GM18907 (cell line): ENCODE measurements at regions not wholly inside any gene's neighbourhood (a gene's known extent, or its start where the extent isn't known, plus 50 kb on each side); places are given as distances from the start of the nearest gene placed in this dataset.

Source experiments
- ATAC-seq: cut with Tn5 transposase; IDR thresholded peaks from one replicate; pipeline ENCODE4 v1.9.1; 2021; ENCODE audit warnings: mild to moderate bottlenecking, moderate library complexity; ENCODE audit not compliant: unreplicated experiment

DNA sequence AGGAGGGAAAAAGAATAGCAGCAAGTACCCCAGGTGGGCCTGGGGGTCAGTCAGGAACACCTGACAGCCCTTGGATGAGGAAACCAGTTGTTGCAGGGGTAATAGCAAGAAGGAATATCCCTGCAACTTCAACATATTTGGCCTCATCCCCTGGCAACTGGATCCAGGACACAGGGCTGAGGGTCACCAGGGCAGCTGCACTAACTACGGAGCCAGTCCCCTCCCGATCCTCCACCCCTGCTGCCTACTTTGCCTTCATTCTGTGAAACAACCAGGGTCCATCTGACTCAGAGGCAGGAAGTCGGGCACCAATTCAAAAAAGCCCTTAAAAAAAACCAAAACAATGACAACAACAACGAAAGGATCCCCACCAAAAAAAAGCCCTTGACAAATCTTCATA, 52.9 kb downstream of the FRMPD3 start:
- no peak for ATAC-seq

DNA sequence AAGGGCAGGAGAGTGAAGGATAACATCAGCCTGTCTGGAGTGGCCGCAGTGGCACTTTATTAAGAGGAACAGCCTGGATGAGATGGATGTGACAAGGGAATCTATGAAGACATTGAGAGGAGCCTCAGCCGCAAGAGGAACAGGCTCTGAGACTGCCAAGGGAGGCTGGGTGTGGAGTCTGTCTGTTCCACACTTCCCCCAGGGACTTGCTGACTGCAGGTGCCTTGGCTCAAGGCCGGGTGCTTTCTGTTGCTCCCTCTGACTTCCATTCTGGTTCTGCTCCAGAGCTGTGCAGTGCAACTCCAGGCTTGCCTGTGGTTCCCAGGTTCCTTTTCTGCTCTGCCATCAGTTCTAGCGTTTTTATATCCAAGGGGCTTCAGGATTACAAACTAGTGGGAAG, 54.6 kb downstream of the FRMPD3 start:
- no peak for ATAC-seq

GRCh38 chrX:107505223-107505622, 55.8 kb downstream of the FRMPD3 start:
- no peak for ATAC-seq

GRCh38 chrX:107506596-107507031, 57.2 kb downstream of the FRMPD3 start:
- ATAC-seq = no peak

DNA sequence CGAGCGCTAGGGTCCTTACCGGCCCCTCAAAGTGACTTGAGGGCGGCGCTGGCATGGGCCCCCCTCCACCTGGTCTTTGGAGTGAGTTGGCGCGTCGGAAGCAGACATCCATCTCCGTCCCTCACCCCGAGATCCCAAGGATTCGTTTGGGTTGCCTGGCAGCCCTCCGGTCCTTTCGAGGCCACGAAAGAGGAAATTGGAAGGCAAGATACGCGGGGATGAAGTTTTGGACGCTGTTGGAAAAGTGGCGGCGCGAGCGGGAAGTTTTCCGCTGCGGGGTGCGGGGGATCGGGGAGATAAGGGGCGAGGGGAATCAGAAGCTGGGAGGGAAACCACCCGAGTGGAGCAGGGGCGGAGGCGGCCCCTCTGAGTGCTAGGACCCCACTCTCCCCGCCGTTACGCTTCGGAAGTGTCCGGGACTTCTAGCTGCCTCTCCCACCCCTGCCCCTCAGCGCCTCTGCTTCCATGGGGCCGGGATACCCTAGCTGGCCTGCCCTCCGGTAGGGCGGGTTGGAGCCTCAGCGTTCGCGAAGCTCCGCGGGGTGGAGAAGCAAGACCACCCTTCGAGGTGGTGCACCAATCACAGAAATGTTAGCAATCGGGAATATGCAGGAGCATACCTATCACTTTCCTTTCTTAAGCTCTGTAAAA, 57.8 kb downstream of the FRMPD3 start:
- ATAC-seq = no peak

- ATAC-seq = no peak
These were observed 58.3 kb downstream of the FRMPD3 start for GRCh38 chrX:107507744-107508117.

- no peak for ATAC-seq
These were observed 59.5 kb downstream of the FRMPD3 start for GRCh38 chrX:107508925-107509324.

DNA sequence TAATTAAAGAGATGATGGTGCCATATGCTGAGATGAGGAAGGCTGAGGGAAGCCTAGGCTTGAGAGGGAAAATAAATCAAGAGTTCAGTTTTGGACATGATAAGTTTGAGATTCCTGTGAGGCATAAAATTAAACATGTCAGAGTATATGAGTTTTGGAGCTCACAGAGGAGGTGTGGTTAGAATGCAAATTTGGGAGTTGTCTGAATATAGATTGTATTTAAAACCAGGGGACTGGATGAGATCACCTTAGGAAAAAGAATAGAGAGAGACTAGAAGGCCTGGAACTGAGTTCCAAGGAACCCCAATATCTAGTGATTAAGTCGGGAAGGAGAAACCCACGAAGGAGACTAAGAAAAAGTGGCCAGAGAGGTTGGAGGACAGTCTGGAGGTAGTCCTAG, 65.5 kb downstream of the FRMPD3 start:
- ATAC-seq = no peak

DNA sequence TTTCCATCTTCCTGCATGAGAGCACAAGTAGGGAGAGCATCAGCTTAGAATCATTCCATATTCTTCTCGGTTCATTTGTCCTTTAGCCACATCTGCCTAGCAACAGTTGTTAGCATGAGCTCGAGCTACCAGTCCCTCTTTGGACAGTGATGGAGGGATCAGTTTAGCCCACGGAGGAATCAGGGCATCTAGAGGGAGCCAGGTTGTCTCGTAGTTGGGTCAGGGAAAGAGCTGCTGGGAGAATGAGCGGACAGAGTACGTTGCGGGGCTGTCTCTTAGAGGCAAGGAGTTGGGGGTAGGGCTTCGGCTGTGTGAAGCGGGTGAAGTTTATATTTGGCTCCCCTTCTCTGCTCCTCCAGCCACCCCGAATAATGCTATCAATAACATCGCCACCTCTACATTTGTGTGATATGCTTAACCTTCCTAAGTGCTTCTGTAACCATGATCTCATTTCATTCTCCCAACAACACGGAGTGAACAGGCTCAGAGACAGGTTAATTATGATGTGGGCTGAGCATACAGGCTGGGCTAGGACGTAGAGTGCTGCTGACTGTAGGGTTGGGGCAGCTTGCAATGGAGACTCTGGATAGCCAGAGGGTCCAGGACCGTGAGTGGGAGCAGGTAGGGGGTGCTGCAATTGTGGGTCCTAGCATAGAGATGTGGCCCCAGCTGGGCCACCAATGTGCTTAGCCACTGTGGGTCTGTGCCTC, 72.6 kb downstream of the FRMPD3 start:
- ATAC-seq = no peak

- no peak for ATAC-seq
These were observed 73.4 kb downstream of the FRMPD3 start for GRCh38 chrX:107522901-107523300.

DNA sequence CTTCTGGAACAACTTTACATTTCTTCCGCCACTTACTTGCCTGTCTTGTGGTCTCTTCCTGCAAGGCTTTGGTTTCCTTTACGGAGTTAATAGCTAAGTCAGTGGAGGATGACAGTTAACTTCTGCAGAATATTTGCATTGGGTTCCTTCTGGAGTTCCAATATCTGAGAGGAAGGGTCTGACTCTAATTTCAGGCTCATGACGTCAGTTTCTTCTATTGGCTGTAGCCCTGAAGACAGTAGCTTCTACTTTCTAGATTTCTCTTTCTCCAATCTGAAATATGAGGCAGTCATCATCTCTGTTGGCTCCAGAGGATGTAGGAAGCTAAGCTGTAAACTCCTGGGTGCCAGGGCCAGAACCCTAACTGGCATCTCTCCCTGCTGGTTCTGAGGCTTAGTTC, 76.7 kb downstream of the FRMPD3 start:
- no peak for ATAC-seq

DNA sequence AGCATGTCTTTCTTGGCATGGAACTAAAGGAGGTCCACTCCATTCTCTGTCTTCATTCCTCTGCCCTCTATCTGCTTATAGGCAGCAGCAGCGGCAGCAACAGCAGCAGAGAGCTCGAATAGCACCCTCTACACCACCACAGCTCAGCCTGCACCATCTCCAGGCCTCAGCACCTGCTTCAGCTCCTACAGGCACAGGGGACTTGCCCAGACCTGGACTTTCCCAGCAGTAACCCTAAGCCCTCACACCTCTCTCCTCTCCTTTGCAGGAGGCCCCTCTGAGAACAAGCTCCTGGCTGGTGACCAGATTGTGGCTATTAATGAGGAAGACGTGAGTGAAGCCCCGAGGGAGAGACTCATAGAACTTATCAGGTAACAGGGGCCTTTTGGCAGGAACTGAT, 80.7 kb downstream of the FRMPD3 start:
- ATAC-seq = no peak

DNA sequence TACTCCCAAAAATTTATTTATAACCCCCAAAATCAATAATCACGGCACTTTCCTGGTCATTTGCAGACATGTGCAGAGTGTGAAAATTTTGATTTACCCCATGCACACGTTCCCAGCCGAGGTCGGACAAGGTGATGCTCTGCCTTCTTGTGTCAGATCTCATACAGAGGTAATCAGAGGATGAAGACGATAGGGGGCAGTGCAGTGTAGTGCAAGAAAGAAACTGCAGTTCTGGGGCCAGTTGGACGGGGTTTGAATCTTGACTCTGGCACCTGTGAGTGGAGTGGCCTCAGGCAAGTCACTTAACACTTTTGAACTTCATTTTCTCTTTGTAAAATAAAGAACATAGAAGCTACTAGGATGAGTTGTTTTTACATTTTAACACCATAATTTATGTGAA, 88.4 kb downstream of the FRMPD3 start:
- ATAC-seq = peak; percentile 43

- no peak for ATAC-seq
These were observed 87.1 kb upstream of the PRPS1 start for GRCh38 chrX:107541244-107541643.

- ATAC-seq = no peak
These were observed 86.3 kb upstream of the PRPS1 start for GRCh38 chrX:107542040-107542439.

DNA sequence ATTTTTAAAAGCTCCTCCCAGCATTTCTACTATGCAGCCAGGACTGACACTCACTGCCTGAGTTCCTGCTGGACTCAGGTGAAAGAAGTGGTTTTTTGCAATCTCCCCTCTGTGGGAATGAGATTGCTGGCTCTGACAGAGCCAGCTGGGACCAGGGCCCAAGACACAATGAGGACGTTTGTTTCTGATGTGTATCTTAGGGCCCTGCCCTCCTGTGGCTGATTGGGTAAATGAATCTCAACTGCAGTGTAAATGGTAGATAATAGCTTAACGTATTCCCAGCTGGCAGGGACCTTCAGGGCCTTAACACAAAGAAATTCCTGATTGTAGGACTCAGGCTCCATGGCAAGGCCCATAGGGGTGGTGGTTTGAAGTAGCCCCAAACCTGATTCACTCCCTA, 85.8 kb upstream of the PRPS1 start:
- no peak for ATAC-seq

- no peak for ATAC-seq
These were observed 80.7 kb upstream of the PRPS1 start for GRCh38 chrX:107547621-107548020.

- ATAC-seq = no peak
These were observed 79.5 kb upstream of the PRPS1 start for GRCh38 chrX:107548775-107549174.

GRCh38 chrX:107549504-107549903, 78.8 kb upstream of the PRPS1 start:
- no peak for ATAC-seq

DNA sequence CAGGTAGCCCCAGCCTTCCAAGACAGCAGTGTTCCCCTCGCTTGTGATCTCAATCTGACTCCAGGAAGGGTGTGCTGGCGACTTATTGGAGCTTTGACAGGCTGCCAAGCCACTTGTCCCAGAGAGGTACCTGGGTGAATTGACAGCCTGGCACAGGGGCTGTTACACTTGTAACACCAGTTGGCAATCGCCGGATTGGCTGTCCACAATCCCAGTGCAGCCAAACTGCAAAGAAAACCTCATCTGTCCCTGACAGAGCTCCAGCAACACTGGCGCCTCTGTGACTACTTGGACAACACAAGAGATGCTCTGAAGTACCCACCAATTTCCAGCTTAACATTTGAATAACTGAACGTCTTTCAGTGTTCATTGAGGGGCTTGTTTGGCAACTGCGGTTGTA, 76.8 kb upstream of the PRPS1 start:
- ATAC-seq = no peak

DNA sequence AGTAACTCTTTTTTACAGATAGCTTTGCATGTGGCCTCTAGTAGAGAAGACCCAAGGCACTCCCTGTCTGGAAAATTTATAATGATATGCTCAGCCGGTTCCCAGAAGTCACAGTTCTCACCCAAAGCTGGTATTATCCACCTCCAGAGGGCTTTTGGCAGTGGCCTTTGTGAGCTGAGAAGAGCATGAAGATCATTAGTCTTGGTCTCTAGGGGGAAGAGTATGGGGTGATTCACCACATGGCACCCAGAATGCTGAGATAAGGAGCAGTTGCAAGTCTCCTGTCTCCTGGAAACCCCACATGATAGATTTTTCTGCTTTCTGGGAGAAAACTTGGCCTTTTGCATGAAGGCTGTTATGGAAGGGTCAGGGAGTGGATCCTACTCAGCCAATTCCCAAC, 75.4 kb upstream of the PRPS1 start:
- ATAC-seq = no peak

DNA sequence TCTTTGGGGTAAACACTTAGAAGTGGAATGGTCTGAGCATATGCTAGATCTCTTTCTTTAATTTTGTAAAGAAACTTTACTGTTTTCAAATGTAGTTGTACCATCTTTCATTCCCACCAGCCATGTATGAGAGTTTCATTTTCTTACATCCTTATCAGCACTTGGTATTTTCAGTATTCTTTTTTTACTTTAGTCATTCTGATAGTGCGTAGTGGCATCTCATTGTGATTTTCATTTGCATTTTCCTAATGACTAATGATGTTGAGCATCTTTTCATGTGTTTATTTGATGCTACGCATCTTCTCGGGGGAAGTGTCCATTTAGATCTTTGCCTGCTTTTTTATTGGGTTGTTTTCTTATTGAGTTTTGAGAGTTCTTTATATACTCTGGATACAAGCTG, 71.3 kb upstream of the PRPS1 start:
- no peak for ATAC-seq

GRCh38 chrX:107559506-107559905, 68.8 kb upstream of the PRPS1 start:
- ATAC-seq = no peak
